Hematopoietic multipotent progenitor cell treated with erythropoietin and hydrocortisone succinate and interleukin-3 and kit ligand, for 6 days (in vitro differentiated cells): ENCODE measurements at regions not wholly inside any gene's neighbourhood (a gene's known extent, or its start where the extent isn't known, plus 50 kb on each side); places are given as distances from the start of the nearest gene placed in this dataset.

ENCODE experiments used
- DNase-seq: peaks from one replicate; pipeline ENCODE4 v3.0.0-alpha.2; 2015

DNA sequence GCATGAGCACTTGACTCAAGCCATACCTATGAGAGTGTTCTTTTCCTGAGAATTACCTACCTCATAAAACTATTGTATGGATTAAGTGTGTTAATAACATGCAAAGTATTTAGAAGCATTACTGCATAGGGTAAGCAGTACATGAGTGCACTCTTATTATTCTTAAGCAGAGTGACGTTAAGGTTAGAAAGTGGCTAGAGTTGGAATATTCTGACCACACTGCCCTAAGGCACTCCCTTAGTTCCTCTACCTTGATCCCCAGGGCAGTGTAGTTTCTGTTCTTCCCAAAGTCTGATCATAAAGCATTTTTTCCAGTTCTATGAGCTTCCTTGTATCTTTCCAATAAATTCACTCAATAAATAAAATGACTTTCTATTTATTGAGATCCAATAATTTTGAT lies 189.2 kb downstream of the PCSK1 start:
- DNase-seq, result no peak

DNA sequence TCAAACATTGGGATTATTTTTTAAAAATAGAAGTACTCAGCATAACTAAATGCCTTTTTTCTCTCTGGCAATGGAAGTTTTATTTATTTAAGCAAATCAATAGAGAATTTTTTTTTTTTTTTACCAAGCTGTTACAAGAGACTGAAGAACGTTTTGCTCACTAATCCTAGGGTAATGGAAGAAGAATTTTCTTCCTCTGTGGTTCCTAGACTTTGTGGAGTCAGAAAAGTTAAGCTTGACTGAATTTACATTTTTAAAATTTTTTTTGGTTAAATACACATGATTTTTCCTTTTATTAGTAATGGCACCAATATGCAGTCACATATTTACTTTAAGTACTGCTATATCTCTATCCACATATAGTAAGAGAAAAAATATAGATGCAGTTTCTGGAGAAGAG lies 189.8 kb downstream of the PCSK1 start:
- DNase-seq, result no peak

DNA sequence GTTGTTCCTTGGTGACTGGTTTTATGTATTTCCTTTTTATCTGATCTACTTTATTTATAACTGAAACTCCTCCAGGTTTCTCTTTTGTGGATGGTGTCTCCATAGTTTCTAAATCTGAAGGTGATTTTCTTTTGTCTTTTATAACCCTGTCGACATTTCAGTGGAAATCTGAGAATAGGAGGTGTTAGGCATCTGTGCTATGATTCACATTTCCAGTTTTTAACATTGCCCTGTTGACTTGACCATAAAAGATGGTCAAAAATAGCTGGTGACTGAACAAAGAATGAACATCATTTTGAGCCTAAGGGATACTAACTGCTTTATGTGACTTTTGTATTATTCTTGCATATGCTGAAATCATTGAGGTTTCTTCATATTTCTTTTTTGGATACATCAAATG lies 190.5 kb downstream of the PCSK1 start:
- no peak for DNase-seq

DNA sequence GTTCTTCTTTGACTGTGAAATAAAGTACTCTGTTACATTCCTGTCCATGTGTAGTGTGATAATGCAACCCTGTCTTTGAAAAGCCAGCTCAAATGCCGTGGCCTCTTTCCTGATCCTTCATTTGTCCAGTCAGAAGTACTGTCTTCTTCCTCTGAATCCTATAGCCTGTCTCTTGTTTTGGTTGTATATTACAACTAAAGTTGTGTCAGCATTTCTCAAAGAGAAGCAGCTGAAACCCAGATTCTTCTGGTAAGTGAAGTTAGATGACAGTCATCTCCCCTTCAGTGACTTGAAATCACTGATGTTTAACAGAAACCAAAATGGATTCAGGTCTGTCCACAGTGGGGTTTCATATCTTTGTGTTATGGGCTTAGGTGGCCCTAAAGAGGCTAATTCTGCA lies 196.2 kb downstream of the PCSK1 start:
- no peak for DNase-seq

DNA sequence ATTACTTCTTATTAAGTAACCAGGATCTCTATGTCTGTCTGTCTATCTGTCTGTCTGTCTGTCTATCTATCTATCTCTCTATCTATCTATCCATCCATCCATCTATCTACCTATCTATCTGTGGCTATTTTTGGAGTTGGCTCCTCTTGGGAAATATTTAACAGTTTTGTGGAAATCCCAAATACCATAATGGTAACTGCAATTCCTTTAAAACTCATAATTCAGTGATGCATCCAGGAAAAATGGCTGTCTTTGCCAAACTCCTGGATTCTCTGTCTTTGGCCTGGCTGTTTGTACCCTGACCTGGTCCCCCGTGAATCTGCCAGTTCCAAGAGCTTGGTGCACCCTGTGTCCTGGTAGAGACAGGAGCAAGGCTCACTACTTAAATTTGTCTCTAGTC lies 197.0 kb downstream of the PCSK1 start:
- DNase-seq, result no peak

DNA sequence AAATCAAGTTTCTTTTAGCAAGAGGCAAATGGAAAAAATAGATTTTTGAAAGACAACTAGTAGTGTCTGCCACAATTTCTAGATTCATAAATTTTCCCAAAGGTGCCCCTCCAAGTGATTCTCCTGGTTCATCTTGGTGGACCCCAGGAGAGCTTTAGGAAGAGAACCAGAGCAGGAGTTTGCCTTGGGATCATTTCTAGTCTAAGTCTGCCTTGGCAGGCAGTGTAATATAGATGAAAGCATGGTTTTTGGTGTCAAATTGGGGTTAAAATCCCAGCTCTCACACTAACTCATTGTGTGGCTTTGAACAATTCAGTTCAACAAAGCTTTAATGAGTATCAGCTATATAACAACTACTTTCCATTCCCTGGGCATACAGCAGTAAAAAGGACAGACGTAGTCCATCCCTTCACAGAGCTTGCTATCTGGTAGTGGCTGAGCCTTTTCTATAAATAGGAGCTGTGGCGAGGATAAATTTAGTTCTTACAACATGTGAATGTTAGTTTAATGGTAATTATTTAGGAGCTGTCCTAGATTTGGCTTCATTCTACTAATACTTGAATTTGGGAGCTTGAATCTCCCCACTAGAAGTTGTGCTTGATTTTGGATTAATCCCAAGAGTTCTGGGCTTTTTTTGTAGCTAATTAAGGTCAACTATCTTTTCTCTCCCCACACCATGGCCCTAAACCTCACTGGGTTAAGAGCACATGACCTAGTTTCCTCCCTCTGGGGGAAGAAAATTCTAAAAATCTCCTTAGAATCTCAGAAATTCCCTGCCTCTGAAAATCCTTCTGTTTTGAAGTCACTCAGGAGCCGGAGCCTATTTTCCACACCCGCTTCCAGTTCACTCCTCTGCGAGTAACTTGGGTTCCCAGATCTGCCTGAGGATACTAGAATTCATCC lies 197.8 kb downstream of the PCSK1 start:
- no peak for DNase-seq

DNA sequence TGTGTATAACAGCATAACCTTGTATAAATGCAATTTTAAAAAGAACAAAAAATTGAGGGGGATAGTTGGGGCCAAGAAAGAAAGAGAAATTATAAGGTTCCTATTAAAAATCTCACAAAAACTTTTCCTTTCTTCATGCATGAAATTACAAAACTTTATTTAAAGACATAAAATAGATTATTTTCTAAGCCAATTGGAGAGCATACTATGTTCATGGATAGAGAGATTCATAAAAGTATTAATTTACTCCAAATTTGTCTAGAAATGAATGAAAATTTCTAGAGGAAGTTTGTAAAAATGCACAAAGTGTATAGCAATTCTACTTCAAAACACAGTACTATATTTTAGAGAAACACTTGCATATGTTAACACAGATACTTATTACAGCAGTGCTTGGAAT lies 200.4 kb downstream of the PCSK1 start:
- DNase-seq, result no peak

DNA sequence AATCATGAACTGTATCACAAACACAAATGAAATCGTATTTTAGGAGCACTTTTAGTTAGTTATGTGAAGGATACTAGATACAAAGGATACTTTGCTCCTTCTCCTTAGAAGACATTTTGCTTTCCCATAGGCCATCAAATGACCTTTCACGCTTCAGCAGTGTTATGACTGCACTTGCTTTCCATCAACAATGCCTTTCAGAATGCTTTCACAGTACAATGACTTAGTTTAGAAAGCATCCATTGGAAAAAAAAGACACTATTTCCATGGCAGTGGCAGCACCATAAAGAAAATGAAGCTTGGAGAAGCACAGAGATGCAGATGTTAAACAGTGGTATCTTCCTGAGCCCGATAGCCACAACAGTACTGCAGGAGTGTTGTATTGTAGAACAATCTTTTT lies 203.9 kb downstream of the PCSK1 start:
- DNase-seq, result no peak

DNA sequence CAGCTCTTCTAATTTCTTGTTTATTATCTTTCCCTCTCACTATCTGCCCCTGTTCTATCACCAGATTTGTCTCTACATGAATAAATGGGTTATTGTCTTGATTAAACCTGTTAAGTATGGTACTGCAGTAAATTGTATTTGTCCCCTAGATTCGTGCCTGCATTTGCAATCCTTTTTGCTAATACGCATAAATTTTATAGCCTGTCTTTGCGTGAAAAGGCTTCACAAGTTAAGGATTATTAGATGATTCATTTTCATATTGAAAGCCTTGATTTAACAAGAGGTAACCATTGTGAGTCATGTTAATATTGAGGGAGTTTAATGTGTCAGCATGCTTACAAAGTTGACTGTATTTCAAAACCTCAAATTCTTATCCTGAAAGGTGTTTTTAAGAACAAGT lies 204.6 kb downstream of the PCSK1 start:
- no peak for DNase-seq

DNA sequence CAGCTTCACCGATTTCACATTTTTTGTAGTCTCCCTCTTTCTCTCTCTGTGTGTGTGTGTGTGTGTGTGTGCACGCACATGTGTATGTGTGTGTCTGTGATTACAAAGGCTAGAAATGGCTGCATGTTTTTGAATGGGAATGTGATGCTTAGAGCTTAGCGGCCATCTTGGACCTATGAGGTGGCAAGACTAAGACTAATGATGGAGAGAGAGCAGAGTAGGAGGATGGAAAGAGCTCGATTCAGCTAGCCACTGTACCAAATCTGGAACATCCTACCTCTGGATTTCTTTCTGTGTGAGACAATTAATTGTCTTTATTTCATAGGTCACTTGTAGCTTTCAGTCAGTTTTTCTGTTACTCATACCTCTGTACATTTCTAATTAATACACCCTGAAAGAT lies 205.1 kb downstream of the PCSK1 start:
- no peak for DNase-seq

DNA sequence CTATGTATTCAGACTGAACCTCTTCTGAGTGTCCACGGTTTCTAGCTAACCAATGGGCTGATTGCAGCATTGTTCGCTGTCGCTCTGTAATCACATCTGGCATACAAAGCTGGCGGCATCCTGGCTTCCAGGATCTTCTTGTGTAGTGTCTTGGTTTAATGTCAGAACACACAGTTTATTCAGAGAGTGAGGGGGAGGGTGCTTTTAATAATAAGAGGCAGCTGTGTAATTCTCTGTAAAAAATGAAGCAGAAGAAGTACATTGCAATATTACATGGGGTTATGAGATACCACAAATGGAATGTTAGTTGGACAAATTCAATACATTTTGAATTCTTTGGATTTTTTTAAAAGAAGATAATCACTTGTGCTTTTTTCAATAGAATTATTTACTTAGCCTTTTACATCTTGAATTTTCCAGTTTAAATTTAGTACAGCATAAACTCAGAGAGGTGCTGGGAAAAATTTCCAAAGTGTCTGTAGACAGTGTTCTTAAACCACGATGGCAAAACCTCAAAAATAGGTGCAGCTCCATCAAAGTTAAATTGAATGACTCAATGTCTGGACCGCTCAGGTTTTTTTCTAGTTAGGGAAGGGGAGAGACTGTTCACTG lies 206.0 kb downstream of the PCSK1 start:
- no peak for DNase-seq

DNA sequence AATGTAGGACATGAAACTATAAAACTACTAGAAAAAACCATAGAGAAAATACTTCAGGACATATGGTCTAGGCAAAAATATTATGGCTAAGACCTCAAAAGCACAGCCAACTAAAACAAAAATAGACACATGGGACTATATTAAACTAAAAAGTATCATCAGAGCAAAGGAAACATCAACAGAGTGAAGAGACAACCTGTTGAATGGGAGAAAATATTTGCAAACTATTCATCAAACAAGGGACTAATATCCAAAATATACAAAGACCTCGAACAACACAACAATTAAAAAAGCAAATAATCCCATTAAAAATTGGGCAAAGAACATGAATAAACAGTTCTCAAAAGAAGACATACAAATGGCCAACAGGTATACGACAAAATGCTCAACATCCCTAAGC lies 210.9 kb downstream of the PCSK1 start:
- DNase-seq, result no peak

DNA sequence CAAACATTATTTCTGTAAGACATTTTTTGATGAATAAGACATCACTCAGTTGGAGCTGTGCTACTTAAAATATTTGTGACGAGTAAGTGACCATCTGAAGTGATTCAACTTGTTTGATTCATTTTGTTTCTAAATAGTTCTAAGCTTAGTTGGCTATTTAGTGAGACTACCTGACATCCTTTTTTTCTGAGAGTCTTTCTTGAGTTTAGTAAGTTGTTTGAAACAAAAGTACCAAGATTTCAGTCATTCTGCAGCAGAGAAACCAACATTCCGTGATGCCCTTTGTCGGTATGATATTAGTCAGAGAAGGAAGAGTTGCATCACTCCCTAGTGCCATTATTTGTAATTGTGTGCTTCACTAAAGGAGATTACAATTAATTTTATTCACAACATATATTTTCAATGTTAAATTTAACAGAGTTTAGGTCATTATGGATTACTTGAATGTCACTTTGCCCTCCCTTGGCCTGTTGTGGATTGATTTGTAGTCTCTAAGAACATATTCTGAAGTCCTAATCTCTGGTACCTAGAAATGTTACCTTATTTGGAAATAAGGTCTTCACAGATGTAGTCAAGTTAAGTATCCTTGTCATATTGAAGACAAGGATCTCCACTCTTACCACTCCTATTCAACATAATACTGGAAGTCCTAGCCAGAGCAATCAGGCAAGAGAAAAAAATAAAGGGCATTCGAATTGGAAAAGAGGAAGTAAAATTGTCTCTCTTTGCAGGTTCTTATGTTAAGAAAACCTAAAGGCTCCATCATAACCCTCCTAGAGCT lies 212.2 kb downstream of the PCSK1 start:
- DNase-seq, result no peak

DNA sequence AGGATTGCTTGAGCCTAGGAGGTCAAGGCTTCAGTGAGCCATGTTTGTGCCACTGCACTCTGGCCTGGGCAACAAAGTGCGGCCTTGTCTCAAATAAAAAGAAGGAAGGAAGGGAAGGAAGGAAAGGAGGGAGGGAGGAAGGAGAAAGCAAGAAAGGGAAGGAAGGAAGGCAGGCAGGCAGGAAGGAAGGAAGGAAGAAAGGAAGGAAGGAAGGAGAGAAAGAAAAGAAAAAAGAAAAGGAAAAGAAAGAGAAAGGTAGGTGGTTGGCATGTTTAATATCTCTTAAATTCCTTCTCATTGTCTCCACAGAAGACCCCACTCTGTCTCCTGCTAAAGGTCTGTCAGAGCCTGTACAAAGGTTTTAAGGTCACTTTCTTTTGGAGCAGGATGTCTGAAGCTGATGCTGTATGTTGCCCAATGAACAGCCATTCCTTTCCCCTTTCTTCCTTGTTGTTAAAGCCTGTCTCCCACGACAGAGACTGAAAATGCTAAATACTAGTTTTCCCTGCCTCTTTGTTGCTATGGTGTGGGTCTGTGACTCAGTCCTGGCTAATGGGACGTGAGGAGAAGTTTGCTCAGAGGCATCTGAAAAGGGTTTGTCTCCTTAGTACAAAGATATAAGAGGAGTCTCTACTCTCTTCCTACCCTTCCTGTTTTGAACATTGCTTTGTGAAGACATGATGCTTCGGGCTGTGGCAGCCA lies 213.3 kb downstream of the PCSK1 start:
- no peak for DNase-seq

DNA sequence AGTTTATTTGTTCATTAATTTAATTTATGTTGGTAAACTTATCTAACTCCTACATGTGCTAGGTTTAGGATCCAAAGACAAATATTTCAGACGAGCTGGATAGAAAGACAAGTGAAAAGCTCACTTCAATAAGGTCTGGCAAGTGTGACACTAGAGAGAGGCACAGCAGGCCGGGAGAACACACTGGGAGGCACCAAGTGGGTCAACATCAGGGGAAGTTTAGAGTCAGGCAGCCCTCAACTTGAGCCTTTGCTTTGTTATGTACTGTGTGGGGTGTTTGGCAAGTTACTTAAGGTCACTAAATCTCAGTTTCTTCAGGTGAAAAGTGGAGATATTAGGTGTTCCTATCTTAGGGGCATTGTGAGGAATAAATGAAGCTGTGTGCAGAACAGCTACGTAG lies 214.4 kb downstream of the PCSK1 start:
- no peak for DNase-seq

DNA sequence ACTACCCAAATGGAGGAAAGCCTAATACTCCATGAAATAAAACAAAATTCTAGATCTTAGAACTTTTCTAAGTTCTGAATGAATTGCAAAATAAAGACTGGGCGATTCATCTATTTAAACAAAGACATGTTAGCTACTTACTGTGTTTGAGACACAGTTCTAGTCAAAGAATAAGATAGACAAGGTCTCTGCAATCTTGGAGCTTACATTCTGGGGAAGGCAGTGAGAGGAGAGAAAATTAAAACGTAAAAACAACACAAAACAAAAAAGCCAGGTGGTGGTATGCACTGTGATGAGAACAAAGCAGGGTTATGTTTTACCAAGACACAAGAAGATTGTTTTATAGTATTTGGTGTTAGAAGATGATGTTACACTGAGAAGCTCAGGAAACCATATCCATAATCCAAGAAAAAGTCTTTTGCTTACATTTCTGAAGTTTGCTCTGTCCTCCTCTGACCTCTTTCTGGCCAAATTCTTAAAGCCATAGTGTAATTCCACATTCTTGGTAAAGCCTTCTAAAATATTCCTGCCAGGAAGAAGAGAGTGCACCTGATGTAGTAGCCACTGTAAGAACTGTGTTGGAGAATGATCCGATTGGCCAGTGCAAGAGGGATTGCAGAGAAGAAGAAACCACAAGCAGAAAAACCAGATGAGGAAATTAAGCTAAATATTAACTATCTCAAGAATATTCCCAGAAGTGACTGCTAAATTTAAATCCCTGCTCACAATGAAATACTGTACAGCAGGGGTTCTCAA lies 218.4 kb downstream of the PCSK1 start:
- no peak for DNase-seq

DNA sequence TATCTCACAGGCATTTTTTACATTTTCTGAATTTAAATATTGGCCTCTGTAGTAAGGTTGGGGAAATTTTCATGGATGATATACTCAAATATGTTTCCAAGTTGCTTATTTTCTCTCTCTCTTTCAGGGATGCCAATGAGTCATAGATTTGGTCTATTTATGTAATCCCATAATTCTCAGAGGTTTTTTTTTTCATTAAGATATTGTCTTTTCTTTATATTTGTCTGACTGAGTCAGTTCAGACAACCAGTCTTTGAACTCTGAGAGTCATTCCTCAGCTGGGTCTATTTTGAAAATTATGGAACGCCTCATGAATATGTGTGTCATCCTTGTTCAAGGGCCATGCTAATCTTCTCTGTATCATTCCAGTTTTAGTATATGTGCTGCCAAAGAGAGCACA lies 223.2 kb downstream of the PCSK1 start:
- DNase-seq, result no peak

DNA sequence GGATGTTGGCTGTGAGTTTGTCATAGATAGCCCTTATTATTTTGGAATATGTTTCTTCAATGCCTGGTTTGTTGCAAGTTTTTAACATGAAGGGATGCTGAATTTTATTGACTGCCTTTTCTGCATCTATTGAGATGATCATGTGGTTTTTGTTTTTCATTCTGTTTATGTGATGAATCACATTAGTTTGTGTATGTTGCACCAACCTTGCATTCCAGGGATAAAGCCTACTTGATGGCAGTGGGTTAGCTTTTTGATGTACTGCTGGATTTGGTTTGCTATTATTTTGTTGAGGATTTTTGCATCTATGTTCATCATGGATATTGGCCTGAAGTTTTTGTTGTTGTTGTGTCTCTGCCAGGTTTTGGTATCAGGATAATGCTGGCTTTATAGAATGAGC lies 225.6 kb downstream of the PCSK1 start:
- DNase-seq, result no peak

DNA sequence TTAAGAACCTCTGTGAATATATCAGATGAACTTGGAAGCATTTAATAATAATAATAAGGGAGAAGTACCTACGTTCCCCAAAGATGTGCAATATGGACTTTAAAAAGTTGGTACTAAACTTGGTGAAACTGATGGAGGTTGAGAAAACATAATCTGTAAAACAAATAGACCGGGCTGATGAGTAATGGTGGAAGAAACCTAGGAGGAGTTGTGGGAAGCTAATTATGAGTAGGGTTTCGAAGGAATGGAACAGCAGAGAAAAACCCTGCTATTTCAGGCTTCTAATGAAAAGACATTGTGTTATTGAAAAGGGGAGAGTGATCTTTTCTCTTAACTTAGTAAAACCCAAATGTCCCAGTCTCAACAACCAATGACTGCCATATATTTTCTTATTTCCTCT lies 229.3 kb downstream of the PCSK1 start:
- DNase-seq, result no peak

DNA sequence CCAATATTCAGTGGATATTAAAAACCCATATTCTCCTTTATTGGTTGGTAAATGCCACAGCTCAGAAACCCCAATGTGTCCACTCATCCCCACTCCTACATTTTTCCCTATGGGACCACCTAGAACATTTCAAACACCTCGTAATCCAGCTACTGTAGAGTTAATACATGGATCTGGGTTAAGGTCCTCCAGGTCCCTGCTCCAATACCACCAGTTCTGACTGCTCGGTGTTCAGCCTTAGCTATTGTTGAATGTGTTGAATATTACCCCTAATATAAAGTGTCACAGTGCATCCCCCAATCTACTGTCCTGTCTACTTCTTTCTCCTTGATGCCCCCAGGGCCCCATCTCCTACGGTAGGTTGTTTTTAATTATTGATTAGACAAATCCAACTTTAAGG lies 231.5 kb downstream of the PCSK1 start:
- DNase-seq, result no peak

DNA sequence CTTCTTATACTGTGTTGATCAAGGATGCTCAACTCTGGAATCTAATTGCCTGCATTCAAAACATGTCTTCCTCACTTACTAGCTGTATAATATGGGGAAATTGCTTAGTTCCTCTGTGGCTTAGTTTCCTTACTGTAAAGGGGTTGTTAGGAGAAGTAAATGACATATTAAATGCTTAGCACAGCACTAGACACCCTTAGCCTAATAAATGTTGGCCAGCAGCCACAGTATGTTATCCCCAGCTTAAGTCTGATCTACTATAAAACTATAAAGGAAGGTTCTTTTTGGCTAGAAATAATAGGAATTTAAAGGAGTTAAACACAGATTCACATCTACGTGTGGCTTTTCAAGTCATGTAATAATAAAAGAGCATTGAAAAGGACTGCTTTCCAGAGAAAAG lies 232.4 kb downstream of the PCSK1 start:
- no peak for DNase-seq

DNA sequence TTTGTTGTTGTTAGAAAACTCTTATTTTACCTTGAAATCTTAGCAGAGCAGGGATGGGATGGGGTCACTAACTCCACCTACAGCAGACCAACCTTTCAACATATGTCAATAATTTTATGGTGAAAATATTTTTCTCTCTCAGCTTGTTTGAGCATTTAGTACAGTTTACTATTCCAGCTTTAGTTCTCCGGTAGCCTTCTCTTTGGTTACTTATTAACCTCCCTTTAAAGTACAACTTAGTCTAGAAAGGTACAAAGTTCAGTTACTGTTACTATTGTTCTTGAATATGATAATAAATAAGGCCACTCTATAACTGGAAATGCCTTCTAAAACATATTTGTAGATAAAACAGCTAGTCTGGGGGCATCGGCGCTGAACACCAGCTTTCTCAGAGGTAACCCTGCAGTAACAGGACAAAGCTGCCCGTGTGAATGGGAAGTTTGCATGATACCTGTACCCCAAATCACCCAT lies 233.3 kb downstream of the PCSK1 start:
- DNase-seq, result no peak
